Calu3 (cell line): ENCODE measurements at regions not wholly inside any gene's neighbourhood (a gene's known extent, or its start where the extent isn't known, plus 50 kb on each side); places are given as distances from the start of the nearest gene placed in this dataset.

Source experiments
- BruUV-seq: library from RNA; stranded (reverse); fragments of 400-500 nt; replicated peaks from 2 replicates; lab custom pipeline; 2021; lab: Mats Ljungman, UMichigan
- CTCF ChIA-PET: fragments of 300-600 bp; sonication (Branson Sonifier 250); formaldehyde crosslinking; loops from one replicate; lab custom pipeline; 2022; ENCODE audit warnings: antibody characterized with exemption; lab: Charles Lee
- DNase-seq: peaks from one replicate; pipeline ENCODE4 v3.0.0; 2022
- H3K27ac Mint-ChIP-seq: one replicate; pipeline ENCODE4 v1.8.0; 2022; ENCODE audit warnings: mixed read lengths; ENCODE audit not compliant: unreplicated experiment
- H3K27me3 Mint-ChIP-seq: one replicate; pipeline ENCODE4 v1.8.0; 2022; ENCODE audit warnings: mixed read lengths; ENCODE audit not compliant: unreplicated experiment
- H3K36me3 Mint-ChIP-seq: one replicate; pipeline ENCODE4 v1.8.0; 2022; ENCODE audit warnings: mild to moderate bottlenecking, moderate library complexity, mixed read lengths; ENCODE audit not compliant: insufficient read depth, unreplicated experiment
- H3K4me1 Mint-ChIP-seq: one replicate; pipeline ENCODE4 v1.8.0; 2022; ENCODE audit warnings: mild to moderate bottlenecking, low read depth, mixed read lengths; ENCODE audit not compliant: unreplicated experiment
- H3K4me3 Mint-ChIP-seq: one replicate; pipeline ENCODE4 v1.8.0; 2022; ENCODE audit warnings: mild to moderate bottlenecking, low read depth, moderate library complexity, mixed read lengths; ENCODE audit not compliant: unreplicated experiment
- H3K9me3 Mint-ChIP-seq: one replicate; pipeline ENCODE4 v1.8.0; 2022; ENCODE audit warnings: low read depth, mixed read lengths; ENCODE audit not compliant: unreplicated experiment
- intact Hi-C: fragments of 100-400 bp; cut with micrococcal nuclease; formaldehyde crosslinking; loops from one replicate; pipeline ENCODE4 v1.10.0; 2022; ENCODE audit not compliant: unreplicated experiment
- TF ChIP-seq, protein P1 (sequence below): fragments of 200-600 bp; IDR thresholded peaks from one replicate; pipeline ENCODE4 v1.8.0; 2022; ENCODE audit warnings: antibody characterized with exemption; ENCODE audit not compliant: unreplicated experiment

DNA sequence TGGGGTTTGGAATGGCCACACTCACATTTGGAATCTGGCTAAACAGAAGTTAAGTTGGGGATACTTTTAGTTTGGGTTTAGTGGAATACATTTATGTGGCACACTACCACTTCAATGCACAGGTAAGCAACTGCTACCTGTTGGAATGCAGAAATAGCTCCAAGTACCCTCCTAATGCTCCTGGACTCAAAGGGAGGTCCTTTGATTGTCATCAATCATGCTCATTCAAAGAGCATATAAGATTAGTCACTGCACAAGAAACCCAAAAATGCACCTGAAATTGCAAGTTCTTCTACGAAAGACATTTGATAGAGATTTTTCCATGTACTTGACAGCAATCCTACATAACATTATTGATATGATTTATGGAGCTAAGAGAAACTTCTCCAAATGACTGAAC, 247.7 kb downstream of the ANKRD50 start:
- CTCF ChIA-PET: no interaction called here
- Mint-ChIP-seq H3K4me3 (no peak overlapping the region), H3K27ac (no peak overlapping the region), H3K27me3 (no peaks in the 10 kb centered on the region), H3K4me1 (no peaks in the 10 kb centered on the region), H3K36me3 (no peaks in the 10 kb centered on the region), H3K9me3 (no peaks in the 10 kb centered on the region)
- BruUV-seq: no TSS peak
- intact Hi-C loops: no loop called here
- TF ChIP-seq, protein P1, sequence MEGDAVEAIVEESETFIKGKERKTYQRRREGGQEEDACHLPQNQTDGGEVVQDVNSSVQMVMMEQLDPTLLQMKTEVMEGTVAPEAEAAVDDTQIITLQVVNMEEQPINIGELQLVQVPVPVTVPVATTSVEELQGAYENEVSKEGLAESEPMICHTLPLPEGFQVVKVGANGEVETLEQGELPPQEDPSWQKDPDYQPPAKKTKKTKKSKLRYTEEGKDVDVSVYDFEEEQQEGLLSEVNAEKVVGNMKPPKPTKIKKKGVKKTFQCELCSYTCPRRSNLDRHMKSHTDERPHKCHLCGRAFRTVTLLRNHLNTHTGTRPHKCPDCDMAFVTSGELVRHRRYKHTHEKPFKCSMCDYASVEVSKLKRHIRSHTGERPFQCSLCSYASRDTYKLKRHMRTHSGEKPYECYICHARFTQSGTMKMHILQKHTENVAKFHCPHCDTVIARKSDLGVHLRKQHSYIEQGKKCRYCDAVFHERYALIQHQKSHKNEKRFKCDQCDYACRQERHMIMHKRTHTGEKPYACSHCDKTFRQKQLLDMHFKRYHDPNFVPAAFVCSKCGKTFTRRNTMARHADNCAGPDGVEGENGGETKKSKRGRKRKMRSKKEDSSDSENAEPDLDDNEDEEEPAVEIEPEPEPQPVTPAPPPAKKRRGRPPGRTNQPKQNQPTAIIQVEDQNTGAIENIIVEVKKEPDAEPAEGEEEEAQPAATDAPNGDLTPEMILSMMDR: no peak
- no peak for DNase-seq

DNA sequence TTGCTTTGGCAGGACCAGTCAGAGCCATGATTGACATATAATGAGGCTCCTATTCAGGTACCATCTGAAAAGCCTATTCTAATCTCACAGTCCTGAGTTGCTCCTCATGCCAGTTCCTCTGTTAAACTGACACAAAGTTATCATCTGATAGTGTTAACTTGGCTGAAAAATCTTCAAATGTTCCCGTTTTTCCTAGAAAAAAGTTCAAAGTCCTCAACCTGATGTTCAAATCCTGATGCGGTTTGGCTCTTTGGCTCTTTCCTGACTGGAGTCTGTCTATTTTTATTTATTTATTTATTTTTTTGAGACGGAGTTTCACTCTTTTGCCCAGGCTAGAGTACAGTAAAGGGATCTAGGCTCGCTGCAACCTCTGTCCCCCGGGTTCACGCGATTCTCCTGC, 244.2 kb downstream of the ANKRD50 start:
- Mint-ChIP-seq H3K9me3 (no peaks in the 10 kb centered on the region), H3K4me3 (no peak overlapping the region), H3K36me3 (no peaks in the 10 kb centered on the region), H3K4me1 (no peaks in the 10 kb centered on the region), H3K27ac (no peak overlapping the region), H3K27me3 (no peaks in the 10 kb centered on the region)
- no peak for DNase-seq
- intact Hi-C loops: no loop called here
- CTCF ChIA-PET: no interaction called here
- BruUV-seq: no TSS peak
- TF ChIP-seq, protein P1: no peak

DNA sequence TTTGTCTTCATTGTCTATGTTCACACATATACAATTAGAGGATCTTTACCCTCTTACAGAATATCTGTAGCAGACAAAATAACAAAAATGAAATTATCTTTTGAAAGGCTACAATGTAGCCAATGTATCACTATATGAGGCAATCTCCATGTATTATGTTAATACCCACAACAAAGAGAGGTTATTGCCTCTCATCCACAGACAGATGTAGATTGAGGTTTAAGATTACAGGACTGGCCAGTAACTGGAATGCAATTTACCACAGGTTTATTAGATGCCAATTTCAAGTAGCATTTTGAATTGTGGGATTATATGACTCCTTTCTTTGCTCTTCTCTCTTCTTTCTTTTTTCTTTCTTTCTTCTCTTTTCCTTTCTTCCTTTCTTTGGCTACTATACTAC, 242.6 kb downstream of the ANKRD50 start:
- TF ChIP-seq, protein P1: no peak
- Mint-ChIP-seq H3K4me1 (no peaks in the 10 kb centered on the region), H3K27me3 (no peaks in the 10 kb centered on the region), H3K9me3 (peaks cover 2% of the 10 kb centered on the region), H3K36me3 (no peaks in the 10 kb centered on the region), H3K4me3 (no peak overlapping the region), H3K27ac (no peak overlapping the region)
- intact Hi-C loops: no loop called here
- no peak for DNase-seq
- no TSS peak for BruUV-seq
- CTCF ChIA-PET: no interaction called here

DNA sequence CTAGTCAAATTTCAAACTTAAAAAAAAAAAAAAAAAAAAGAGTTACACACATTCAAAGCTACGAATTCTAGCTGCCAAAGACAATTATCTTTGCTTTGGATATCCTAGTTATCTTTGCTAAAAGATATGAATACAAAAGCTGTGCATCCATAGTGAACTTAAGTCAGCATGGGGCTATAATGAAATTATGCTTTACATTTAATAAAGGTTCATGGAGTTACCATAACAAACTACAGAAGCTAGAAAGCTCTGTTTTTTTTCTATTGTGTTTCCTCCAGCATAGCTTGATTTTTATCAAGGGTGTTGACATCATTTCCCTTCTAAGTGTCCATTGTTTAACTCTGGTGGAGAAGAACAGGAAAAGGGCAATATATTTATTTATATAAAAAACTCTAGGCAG, 234.1 kb downstream of the ANKRD50 start:
- H3K4me3 Mint-ChIP-seq: no peak overlapping the region
- CTCF ChIA-PET: no interaction called here

More for the DNA sequence above, 234.1 kb downstream of the ANKRD50 start:
- peaks cover 2% of the 10 kb centered on the region for H3K9me3 Mint-ChIP-seq
- H3K27ac Mint-ChIP-seq: no peak overlapping the region
- peaks cover 8% of the 10 kb centered on the region for H3K4me1 Mint-ChIP-seq
- DNase-seq: no peak
- TF ChIP-seq, protein P1: no peak
- H3K27me3 Mint-ChIP-seq: no peaks in the 10 kb centered on the region
- no peaks in the 10 kb centered on the region for H3K36me3 Mint-ChIP-seq
- no TSS peak for BruUV-seq
- intact Hi-C loops: no loop called here
